GM18861 (cell line): ENCODE measurements at regions not wholly inside any gene's neighbourhood (a gene's known extent, or its start where the extent isn't known, plus 50 kb on each side); places are given as distances from the start of the nearest gene placed in this dataset.

Experiments
- ATAC-seq: cut with Tn5 transposase; IDR thresholded peaks from one replicate; pipeline ENCODE4 v1.9.1; 2021; ENCODE audit not compliant: unreplicated experiment

DNA sequence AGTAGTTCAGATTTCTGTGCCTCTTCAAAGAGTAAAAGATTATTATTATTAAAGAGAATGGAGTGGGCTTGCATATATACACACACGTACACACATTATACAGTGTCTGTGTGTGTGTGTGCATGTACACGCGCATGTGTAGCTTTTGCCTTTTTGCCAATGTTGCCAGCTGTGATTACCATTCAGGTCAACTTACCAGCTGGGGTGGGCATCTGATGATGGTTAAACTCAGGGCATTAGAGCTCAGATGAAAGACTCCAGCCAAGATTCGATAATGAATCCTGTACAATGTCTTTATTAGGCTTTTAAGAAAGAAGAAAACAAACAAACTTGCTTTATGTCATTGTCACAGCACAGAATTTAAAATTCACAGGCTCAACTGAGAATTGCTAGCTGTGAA, 296.5 kb upstream of the DMAC1 start:
- no peak for ATAC-seq

DNA sequence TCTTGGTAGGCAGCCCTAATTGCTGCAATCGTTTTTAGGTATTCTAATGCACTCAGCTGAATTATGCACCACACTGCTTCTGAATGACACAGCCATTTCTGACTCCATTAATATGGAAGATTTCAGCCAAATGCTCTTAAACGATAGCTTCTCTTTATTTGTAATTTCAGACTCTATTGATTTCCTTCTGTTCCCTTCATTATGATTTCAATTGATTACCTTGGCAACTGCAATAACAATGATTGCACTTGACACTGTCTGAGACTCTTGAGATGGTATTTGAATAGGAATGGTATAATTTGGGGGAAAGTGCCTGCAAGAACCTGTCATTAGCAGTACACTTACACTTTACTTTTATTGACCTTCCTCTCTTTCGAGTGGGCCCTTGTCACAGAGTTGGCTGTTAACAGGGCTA, 296.1 kb upstream of the DMAC1 start:
- no peak for ATAC-seq

DNA sequence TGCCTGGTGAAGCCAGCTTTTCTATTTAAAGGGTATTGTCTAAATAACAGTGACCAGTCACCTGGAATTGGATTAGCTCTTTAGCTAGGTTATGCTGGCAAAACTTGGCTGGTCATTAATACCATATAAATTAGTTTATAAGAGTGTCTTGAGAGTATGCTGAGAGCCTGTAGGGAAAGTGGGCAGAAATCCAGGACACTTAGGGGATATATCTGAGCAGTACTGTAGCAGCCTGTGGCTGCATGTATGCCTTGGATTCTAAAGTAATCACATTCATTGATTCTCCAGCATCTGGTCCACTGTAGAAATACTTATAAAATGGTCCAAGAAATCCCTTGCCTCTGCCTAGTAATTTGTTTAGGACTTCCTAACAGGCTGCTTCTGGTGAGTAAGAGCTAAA, 288.9 kb upstream of the DMAC1 start:
- no peak for ATAC-seq

DNA sequence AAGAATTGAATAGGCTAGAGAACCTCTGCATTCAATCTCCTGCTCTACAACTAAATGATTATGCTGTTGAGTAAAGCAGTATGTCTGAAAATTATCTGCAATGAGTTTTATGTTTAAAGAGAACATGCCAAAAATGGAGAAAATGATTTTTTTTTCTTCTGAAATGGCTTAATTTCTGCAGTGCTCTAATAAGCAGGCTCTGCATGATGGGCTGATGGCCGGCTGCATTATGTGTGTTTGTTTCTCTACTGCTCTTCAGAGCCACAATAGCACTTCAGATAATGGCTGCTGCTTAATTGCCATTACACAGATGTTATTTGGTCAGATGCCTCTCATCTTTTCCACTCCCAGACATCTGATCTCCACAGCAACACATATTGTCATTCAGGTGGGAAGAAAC, 286.4 kb upstream of the DMAC1 start:
- no peak for ATAC-seq

DNA sequence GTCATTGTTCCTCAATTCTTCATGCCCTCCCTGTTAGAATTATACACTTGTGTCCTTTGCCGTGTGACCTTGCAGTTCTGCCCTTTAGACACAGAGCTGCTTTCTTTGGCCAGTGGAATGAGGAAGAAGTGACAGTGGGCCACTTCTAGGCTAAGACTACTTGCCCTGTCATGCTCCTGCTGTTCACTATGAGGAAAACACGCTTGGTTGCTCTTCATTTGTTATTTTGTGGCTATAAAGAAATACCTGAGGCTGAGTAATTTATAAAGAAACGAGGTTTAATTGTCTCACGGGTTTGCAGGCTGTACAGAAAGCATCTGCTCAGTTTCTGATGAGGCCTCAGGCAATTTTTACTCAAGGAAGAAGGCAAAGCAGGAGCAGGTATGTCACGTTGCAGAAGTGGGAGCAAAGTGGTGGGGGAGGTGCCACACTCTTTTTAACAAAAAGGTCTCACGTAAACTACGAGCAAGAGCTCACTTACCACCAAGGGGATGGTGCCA, 279.1 kb upstream of the DMAC1 start:
- ATAC-seq: no peak

DNA sequence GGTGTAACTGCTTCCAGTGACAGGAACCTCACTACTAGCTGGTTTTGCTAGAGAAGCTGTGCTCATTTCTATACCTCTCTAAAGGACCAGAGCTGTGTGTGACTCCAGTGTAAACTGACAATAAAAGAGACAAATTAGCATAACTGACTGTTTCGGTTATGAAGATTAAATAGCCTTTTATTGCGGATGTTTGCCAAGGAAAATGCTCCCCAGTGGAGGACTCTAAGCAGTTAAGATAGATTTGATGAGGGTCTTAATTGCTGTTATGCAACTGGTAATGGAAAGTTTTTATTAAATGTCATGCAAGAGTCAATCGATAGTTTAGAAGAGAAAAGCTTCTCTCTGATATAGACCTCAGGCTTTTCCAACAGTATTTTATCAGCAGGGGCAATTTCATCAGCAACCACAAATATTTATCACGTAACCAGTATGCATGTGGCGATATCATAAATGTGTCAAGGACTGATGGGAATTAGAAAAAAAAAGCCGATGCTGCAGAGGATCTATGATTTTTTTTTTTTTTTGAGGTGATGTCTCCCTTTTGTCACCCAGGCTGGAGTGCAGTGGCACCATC, 275.2 kb upstream of the DMAC1 start:
- no peak for ATAC-seq

DNA sequence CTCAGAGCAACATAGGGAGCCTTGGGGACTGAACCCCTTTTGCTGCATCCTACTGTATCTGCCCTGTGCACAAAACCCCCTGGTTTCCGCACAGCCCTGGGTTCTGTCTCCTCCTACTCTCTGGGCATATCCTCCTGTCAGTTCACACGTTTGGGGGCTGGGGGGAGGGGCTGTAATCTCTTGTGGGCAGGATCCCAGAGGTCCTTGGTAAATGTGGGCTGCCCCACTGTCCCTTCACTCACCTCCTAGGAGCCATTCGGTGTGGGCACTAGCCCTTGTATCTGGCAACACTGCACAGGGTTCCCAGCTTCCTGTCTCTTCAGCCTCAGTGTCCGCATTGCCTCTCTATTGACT, 271.8 kb upstream of the DMAC1 start:
- ATAC-seq: no peak

DNA sequence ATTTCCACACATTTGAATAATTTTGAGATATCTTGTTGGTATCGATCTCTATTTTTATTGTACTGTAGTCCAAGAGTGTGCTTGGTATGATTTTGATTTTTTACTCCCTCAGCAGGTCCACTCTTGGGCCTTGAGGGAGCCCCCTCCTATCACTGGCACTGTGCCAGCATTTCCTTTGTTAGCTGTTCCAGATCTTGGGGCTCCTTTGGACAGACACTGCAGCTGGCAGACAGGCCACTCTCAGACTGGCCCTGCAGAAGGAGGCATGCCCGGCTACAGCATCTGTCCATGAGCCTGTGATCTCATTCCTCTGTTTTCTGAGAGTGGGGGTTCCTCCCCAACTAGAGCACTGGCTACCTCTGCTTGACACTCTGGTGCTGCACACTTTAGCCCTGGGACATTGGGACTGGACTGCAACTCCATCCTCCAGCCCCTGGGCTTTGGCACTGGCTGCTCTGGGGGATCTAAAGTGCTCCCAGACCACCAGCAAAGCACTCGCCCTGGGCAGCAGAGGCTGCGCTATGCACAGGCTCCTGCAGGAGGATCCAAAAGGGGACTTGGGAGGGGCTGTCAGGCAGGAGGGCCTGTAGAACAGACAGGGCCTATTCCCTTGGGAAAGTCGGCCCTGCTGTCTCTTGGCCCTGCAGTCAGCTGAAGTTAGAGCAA, 271.3 kb upstream of the DMAC1 start:
- ATAC-seq: no peak

DNA sequence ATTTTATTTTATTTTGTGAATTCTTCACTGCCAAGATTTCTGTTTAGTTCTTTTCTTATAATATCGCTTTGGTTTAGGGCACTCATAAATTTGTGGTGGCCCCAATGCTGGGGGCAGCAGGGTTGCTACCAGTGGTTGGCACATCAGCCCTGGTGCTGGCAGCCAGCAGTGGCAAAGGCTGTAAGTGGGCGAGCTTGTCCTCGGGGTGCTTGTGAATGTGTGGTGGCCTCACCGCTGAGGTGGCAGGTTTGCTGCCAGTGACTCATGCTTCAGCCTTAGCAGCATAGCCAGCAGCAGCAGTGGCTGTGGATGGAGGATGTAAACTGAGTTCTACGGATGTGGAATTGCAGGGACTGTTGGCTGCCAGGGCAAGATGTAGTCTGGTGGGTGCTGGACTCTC, 262.9 kb upstream of the DMAC1 start:
- no peak for ATAC-seq

DNA sequence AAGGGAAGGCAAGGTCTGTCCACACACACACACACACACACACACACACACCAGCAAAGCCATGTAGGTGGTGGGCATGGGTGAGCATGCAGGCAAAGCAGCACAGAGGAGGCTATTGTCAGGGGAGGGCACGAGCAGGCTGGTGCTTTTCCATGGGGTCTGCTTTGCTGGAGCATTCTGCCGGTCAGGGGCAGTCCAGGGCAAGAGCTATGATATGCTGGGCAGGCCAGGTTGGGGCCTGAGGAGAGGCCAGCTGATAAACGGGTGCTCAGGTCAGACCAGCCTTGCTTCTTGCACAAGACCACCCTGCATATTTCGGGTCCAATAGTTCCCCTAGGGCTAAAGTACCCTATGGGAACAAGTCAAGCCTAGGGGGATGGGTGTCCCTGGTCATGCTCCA, 253.9 kb upstream of the DMAC1 start:
- ATAC-seq: no peak

DNA sequence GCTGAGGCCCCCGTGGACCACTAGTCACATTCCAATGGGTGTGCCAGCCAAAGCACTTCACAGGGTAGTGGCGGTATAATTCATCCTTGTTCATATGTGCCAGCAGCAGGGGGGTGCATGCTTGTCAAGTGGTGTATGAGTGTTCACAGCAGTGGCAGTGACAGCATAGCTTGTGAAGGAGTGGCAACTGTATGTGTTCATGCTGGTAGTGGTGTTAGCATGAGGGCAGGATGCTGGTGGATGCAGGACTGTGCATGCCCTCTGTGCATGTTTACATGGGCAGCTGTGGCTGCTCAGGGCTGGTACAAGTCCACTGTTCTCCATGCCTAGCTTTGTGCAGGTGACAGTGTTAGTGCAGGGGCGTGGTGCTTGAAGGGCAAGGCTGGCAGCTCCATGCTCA, 253.4 kb upstream of the DMAC1 start:
- no peak for ATAC-seq

DNA sequence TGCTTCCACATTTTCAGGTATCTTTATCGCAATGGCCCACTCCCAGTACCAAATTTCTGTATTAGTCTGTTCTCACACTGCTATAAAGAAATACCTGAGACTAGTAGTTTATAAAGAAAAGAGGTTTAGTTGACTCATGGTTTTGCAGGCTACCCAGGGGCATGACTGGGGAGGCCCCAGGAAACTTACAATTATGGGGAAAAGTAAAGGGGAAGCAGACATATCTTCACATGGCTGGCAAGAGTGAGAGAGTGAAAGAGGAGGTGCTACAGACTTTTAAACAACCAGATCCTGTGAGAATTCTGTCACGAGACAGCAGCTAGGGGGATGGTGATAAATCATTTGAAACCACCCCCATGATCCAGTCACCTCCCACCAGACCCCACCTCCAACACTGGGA, 238.2 kb upstream of the DMAC1 start:
- no peak for ATAC-seq

DNA sequence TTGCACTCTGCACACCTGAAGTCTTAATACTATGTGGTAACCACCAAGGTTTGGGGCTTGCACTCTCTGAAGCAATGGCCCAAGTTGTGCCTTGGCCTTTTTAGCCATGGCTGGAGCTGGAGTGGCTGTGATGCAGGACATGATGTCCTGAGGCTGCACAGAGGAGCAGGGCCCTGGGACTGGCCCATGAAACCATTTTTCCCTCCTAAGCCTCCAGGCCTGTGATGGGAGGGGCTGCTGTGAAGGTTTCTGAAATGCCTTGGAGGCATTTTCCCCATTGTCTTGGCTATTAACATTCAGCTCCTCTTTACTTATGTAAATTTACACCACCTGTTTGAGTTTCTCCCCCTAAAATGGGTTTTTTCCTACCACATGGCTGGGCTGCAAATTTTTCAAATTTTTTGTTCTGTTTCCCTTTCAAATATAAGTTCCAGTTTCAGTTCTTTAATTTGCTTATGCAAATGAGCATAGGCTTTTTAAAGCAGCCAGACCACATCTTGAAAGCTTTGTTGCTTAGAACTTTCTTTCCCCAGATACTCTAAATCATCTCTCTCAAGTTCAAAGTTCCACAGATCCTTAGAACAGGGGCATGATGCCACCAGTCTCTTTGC, 237.4 kb upstream of the DMAC1 start:
- ATAC-seq: no peak

DNA sequence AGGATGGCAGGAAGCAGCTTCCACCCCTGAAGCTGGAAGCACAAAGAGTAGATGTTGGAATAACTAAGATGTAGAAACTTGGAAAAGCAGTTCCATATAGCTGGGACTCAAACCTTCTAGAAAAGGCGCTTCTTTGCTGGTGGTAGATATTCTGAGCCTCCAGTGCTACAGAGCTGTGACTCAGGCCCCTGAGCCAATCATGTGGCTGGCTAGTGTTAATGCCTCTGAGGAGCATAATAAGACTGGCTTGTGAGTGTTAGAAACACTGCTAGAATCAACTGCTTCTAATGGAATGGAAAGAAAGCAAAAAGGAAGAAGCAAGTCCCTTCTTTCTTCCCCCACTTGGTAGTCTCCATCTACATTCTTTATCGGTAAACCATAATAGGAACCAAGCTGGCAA, 234.2 kb upstream of the DMAC1 start:
- no peak for ATAC-seq

DNA sequence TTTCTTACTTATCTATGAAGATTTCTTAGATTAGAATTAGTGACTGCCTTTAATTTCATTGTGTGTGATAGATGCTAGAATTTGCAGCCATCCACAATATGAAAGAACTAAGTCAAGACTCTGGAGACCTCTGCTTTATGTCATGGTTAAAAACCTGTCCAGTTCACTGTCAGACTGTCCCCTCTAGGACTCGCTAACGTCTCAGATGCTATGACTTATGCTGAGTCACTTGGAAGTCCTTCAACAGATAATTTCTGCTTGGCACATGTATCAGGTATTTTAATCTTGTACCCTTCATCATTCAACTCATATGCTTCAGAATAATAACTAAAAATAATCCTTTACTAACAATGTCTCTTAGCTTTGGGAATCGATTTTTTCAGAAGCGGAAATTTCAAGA, 230.5 kb upstream of the DMAC1 start:
- no peak for ATAC-seq

DNA sequence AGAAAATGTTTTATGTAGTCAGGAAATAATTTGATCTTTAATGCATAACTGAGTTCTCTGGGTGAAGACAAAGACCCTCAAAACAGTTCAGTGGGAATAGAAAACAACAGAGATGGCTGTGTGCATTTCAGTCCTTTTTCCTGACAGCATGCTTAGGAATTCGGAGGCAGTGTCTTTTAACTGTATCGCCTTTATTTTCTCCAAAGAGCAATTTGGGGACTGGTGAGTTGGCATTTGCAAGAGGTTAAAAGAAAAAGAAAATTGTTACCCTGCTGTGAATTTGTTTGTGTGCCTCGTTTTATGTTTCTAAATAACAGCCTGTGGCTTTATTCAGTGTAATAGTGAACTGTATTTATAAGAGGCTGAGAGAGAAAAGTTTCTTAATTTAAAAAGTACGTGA, 227.8 kb upstream of the DMAC1 start:
- ATAC-seq: no peak

DNA sequence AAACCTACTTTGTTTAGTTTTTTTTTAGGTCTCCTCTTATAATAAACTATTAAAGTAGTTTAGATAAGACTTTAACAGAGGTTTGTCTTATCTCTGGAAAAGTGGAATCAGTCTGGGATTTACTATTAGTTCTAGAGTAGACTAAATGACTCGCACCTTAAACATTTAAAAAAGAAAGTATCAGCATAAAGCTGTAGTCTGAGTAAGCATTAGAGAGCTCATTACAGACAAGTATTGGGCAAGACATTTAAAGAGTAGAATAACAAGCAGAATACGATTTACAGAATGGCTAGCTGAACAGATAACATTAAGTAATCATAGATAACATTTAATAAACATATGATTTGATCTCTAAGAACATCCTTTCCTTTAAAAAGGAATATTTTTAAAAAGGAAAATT, 226.0 kb upstream of the DMAC1 start:
- no peak for ATAC-seq

DNA sequence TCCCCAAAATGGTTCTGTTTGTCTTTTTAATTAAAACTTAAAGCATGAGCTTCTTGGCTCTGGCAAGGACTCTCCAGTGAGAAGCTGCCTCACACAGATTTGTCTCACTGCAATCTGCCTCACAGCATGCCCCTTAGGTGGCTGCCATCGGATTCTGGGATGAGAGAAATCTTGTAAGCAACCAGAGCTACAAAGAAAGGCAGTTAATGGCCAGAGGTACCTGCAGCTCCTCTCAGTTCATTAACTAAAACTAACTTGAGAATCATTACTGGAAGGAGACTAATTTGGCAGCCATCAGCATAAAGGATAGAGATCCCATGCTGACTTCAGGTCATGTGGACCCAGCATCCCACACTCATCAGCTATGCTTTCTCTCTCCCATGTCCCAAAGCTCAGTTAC, 220.6 kb upstream of the DMAC1 start:
- ATAC-seq: no peak

DNA sequence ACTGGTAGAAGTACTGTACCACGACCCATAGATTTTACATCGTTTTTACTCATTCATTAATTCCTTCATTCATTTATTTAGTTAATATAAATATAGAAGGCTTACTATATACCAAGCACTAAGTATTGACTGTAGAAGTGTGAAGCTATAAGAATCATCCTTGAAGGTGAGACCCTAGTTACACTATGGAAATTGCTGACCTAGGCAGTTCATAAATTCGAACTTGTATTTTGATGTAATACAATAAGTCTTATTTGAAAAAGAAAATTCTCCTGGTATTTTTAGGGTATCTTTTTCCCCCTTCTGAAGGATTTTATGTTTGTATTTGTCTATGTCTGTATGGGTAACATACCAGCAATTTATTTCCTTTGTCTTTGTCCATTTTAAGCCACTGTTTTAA, 220.1 kb upstream of the DMAC1 start:
- ATAC-seq: no peak

DNA sequence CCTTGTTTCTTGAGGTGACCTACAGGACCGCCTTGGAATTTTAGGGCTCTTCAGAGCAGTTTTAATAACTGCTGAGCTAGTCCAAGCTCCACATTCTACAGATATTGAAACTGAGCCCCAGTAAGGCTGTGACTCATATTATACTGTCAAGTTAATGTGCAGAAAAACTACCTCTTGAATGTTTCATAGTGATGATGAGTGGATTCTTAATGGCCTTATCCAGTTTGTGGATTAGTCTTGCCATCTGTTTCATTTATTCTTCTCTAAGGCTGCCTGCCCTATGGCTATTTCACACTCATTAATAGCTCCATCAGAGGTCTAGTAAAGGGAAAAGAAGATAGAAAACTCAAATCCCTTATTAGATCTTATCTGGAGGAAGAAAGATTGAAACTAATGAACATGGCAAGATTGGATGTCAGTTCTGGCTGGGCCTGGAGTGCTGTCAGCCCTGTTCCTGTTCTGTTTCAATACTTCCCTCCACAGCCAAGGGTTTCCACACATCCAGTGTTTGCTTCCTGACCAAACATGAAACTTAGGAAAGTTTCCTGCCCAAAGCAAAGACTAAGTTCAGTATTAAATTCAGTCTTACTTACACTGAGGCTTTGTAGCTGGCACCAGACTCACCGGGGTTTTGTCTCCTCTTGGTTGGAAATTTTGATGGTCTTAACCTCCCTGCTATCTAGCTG, 215.6 kb upstream of the DMAC1 start:
- no peak for ATAC-seq

DNA sequence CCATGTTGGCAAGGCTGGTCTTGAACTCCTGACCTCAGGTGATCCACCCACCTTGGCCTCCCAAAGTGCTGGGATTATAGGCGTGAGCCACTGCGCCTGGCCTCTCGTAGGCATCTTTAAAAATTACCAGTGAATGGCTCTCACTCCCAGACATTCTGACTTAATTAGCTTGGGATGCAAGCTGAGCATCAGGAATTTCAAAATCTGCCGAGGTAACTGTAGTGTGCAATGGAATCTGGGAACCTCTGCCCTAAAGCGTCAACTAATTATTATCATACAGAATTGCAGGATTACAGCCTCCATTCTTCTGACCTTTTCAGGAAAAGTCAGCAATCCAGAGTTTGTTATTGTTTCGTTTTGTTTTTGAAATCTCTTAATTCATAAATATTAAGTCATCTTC, 213.4 kb upstream of the DMAC1 start:
- no peak for ATAC-seq

DNA sequence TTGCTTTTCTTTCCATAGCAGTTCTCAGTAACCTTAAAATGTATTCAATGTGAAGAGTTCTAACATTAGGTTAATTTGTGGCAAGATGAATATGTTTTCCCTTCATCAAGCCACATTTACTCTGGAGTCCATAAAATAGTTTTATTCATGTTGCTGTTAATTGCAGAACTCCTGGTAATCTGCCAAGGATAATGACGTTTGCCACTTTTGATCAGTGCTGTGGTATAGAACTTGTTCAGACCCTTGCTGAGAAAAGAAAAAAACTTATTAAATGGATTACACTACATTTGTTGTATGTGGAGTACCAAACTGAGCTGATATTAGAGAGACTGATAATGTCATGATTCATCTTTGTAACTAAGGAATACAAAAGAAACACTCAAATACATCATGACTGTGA, 212.4 kb upstream of the DMAC1 start:
- no peak for ATAC-seq
